ENCODE measurements at regions not wholly inside any gene's neighbourhood (a gene's known extent, or its start where the extent isn't known, plus 50 kb on each side); places are given as distances from the start of the nearest gene placed in this dataset.

GRCh38 chr11:91075032-91075695 lies 852.3 kb upstream of the CHORDC1 start:
- CTCF ChIA-PET = no interaction called here
- no peak overlapping the region for H3K4me3 ChIP-seq (ENCODE audit: low read depth, low read length)
- H3K36me3 ChIP-seq (ENCODE audit: control insufficient read depth in 2 of 2, insufficient read depth in 1 of 2, low read length in 2 of 2) = no peaks in the 10 kb centered on the region
- H3K27ac ChIP-seq (ENCODE audit: extremely low read depth, low read depth, low read length) = no peak overlapping the region
- H3K4me1 ChIP-seq (ENCODE audit: control insufficient read depth, insufficient read depth, low read length) = no peaks in the 10 kb centered on the region
- TF ChIP-seq ZNF341 (tag by site-specific recombination; IDR thresholded peaks at IDR 0.05; ENCODE audit: low read depth) (no peak), HOXD13 (CRISPR knock-in tag; IDR thresholded peaks at IDR 0.05; ENCODE audit: borderline replicate concordance) (no peak), SCRT1 (tag by site-specific recombination; IDR thresholded peaks at IDR 0.05; ENCODE audit: borderline replicate concordance) (no peak), ZBTB26 (tag by site-specific recombination; optimal IDR thresholded peaks at IDR 0.05) (no peak)
- no peaks in the 10 kb centered on the region for H3K9me3 ChIP-seq (ENCODE audit: control insufficient read depth, insufficient read depth, low read depth, low read length)
- POLR2A ChIA-PET = no interaction called here

GRCh38 chr11:91067666-91068065 lies 844.8 kb upstream of the CHORDC1 start:
- ChIA-PET POLR2A (no interaction called here), CTCF (no interaction called here)
- Histone ChIP-seq H3K4me1 (ENCODE audit: control insufficient read depth, insufficient read depth, low read length) (no peaks in the 10 kb centered on the region), H3K27ac (ENCODE audit: extremely low read depth, low read depth, low read length) (no peak overlapping the region), H3K9me3 (ENCODE audit: control insufficient read depth, insufficient read depth, low read depth, low read length) (no peaks in the 10 kb centered on the region), H3K4me3 (ENCODE audit: low read depth, low read length) (no peak overlapping the region), H3K36me3 (ENCODE audit: control insufficient read depth in 2 of 2, insufficient read depth in 1 of 2, low read length in 2 of 2) (no peaks in the 10 kb centered on the region)
- no peak for TF ChIP-seq ZBTB7A (tag by site-specific recombination; IDR thresholded peaks at IDR 0.05; ENCODE audit: low read depth)
- no peak for TF ChIP-seq ZNF311 (tag by site-specific recombination; IDR thresholded peaks at IDR 0.05; ENCODE audit: borderline replicate concordance)
- no peak for TF ChIP-seq ZNF704 (tag by site-specific recombination; IDR thresholded peaks at IDR 0.05)
- no peak for TF ChIP-seq ZNF830 (tag by site-specific recombination; IDR thresholded peaks at IDR 0.05; ENCODE audit: low read depth)
- TF ChIP-seq AEBP2 (tag by site-specific recombination; IDR thresholded peaks at IDR 0.05; ENCODE audit: borderline replicate concordance) = no peak
- TF ChIP-seq GLI2 (tag by site-specific recombination; IDR thresholded peaks at IDR 0.05; ENCODE audit: borderline replicate concordance, low read depth) = no peak
- TF ChIP-seq ZNF76 (tag by site-specific recombination; IDR thresholded peaks at IDR 0.05; ENCODE audit: borderline replicate concordance, low read depth) = no peak
- TF ChIP-seq ZNF24 (tag by site-specific recombination; IDR thresholded peaks at IDR 0.05) = no peak
- no peak for TF ChIP-seq ZNF132 (tag by site-specific recombination; IDR thresholded peaks at IDR 0.05; ENCODE audit: borderline replicate concordance)
- TF ChIP-seq MZF1 (tag by site-specific recombination; IDR thresholded peaks at IDR 0.05; ENCODE audit: borderline replicate concordance) = no peak
- no peak for TF ChIP-seq ZNF664 (tag by site-specific recombination; IDR thresholded peaks at IDR 0.05)
- no peak for TF ChIP-seq ZNF791 (tag by site-specific recombination; IDR thresholded peaks at IDR 0.05)
- TF ChIP-seq MYNN (tag by site-specific recombination; IDR thresholded peaks at IDR 0.05; ENCODE audit: borderline replicate concordance) = no peak
- TF ChIP-seq ZNF621 (tag by site-specific recombination; IDR thresholded peaks at IDR 0.05) = no peak
- TF ChIP-seq ZNF266 (tag by site-specific recombination; IDR thresholded peaks at IDR 0.05; ENCODE audit: low read depth) = no peak
- no peak for TF ChIP-seq ZNF214 (tag by site-specific recombination; IDR thresholded peaks at IDR 0.05; ENCODE audit: borderline replicate concordance)
- no peak for TF ChIP-seq ZNF26 (tag by site-specific recombination; IDR thresholded peaks at IDR 0.05)
- no peak for TF ChIP-seq ZNF518A (tag by site-specific recombination; conservative IDR thresholded peaks at IDR 0.05; ENCODE audit: low read depth)
- no peak for TF ChIP-seq ZNF768 (tag by site-specific recombination; IDR thresholded peaks at IDR 0.05)
- TF ChIP-seq ZNF548 (tag by site-specific recombination; IDR thresholded peaks at IDR 0.05) = no peak
